HepG2 (cell line): ENCODE measurements at regions not wholly inside any gene's neighbourhood (a gene's known extent, or its start where the extent isn't known, plus 50 kb on each side); places are given as distances from the start of the nearest gene placed in this dataset.

Experiments
- ATAC-seq: fragments of 200-7000 bp; cut with Tn5 transposase; 3 replicates; pipeline ENCODE4 v1.9.1; 2020; ENCODE audit warnings: mild to moderate bottlenecking, moderate library complexity
- BruUV-seq: library from RNA; stranded (reverse); fragments of 400-500 nt; replicated peaks from 2 replicates; lab custom pipeline; 2021; lab: Mats Ljungman, UMichigan
- CTCF ChIA-PET: fragments of 300-600 bp; formaldehyde crosslinking; extraction: SDS; loops from one replicate; lab custom pipeline; 2021; ENCODE audit warnings: low total read pairs, inconsistent platforms, low intra/inter-chr PET ratio; lab: Yijun Ruan, JAX
- POLR2A ChIA-PET: fragments of 350-600 bp; sonication (Branson Sonifier 250); formaldehyde crosslinking; loops from one replicate; lab custom pipeline; 2020; ENCODE audit warnings: antibody characterized with exemption, inconsistent platforms; lab: Yijun Ruan, JAX
- DNase-seq: peaks from one replicate; pipeline ENCODE4 v3.0.0-alpha.2; 2015; ENCODE audit warnings: low spot score
- FAIRE-seq: peaks from 3 replicates; lab custom pipeline; 2011; peaks lifted over from hg19 to GRCh38; lab: Jason Lieb, UNC
- H2AFZ ChIP-seq: one replicate; pipeline ENCODE4 v1.6.1; 2011; ENCODE audit warnings: low read length, inconsistent platforms
- H3K27ac ChIP-seq: fragments of 300-600 bp; 3 replicates; pipeline ENCODE4 v1.8.0; 2011; ENCODE audit warnings: mixed run types, mild to moderate bottlenecking, mixed read lengths, low read length, inconsistent platforms; ENCODE audit not compliant: insufficient read depth; ENCODE audit errors: extremely low read length
- H3K27me3 ChIP-seq, 2 experiments: fragments of 200-600 bp in 1 of 2; 2 replicates in 1 of 2; 3 replicates in 1 of 2; pipeline versions ENCODE4 v1.6.0 to v1.8.0; 2011; ENCODE audit warnings: low read length in 2 of 2, mild to moderate bottlenecking in 2 of 2, moderate library complexity in 2 of 2, inconsistent platforms in 1 of 2; ENCODE audit not compliant: insufficient read depth in 2 of 2, control insufficient read depth in 1 of 2
- H3K36me3 ChIP-seq, 2 experiments: fragments of 200-600 bp in 1 of 2; replicated peaks in 1 of 2; 2 replicates in 1 of 2; 3 replicates in 1 of 2; pipeline versions ENCODE4 v1.5.1 to v1.8.0; 2011; ENCODE audit warnings: low read length in 2 of 2, inconsistent platforms in 1 of 2; ENCODE audit not compliant: insufficient read depth in 2 of 2, control insufficient read depth in 1 of 2
- H3K4me1 ChIP-seq: 2 replicates; pipeline ENCODE4 v1.5.1; 2012; ENCODE audit warnings: low read length, inconsistent platforms; ENCODE audit not compliant: insufficient read depth
- H3K4me2 ChIP-seq: 2 replicates; pipeline ENCODE4 v1.6.0; 2011; ENCODE audit warnings: low read depth, low read length, inconsistent platforms
- H3K4me3 ChIP-seq, 3 experiments: fragments of 200-600 bp in 1 of 3; sonication (generic), shearing (Covaris generic) in 1 of 3; replicated peaks in 1 of 3; 2 replicates each; pipeline ENCODE4 v1.5.1; 2011 to 2016; ENCODE audit warnings: low read length in 3 of 3, inconsistent platforms in 2 of 3, low read depth in 2 of 3, mild to moderate bottlenecking in 2 of 3, control low read depth in 1 of 3, mixed read lengths in 1 of 3; ENCODE audit not compliant: insufficient read depth in 1 of 3
- H3K79me2 ChIP-seq: one replicate; pipeline ENCODE4 v1.6.1; 2011; ENCODE audit warnings: low read length, inconsistent platforms; ENCODE audit not compliant: insufficient read depth
- H3K9ac ChIP-seq: 2 replicates; pipeline ENCODE4 v1.6.0; 2011; ENCODE audit warnings: mild to moderate bottlenecking, low read depth, low read length, inconsistent platforms; ENCODE audit not compliant: insufficient read depth
- H3K9me3 ChIP-seq: 2 replicates; pipeline ENCODE4 v1.5.1; 2012; ENCODE audit warnings: mild to moderate bottlenecking, low read length
- H4K20me1 ChIP-seq: 2 replicates; pipeline ENCODE4 v1.6.0; 2011; ENCODE audit warnings: inconsistent platforms, mild to moderate bottlenecking, low read length, moderate library complexity; ENCODE audit not compliant: insufficient read depth
- BRCA1 ChIP-seq: sonication (generic); formaldehyde crosslinking; IDR thresholded peaks from 2 replicates; pipeline ENCODE4 v1.4.0; 2020; ENCODE audit warnings: missing genetic modification reagents
- WGBS: methylation state at CpG from one replicate; pipeline ENCODE4 v1.1.6; 2017; ENCODE audit warnings: low lambda C conversion rate; 5-methylcytosine and 5-hydroxymethylcytosine counted together
- in situ Hi-C: cut with HindIII; loops from 2 replicates; pipeline ENCODE4 v1.10.0; 2017; ENCODE audit warnings: low pct_unique_long_range_greater_than_20kb; ENCODE audit not compliant: extremely low pct_ligation_motif_present
- intact Hi-C: fragments of 100-400 bp; cut with micrococcal nuclease; formaldehyde crosslinking; loops from one replicate; pipeline ENCODE4 v1.10.0; 2022; ENCODE audit not compliant: unreplicated experiment
- TF ChIP-seq, protein P1 (sequence below): sonication (generic); formaldehyde crosslinking; IDR thresholded peaks from 2 replicates; pipeline ENCODE4 v1.4.0; 2020; ENCODE audit warnings: mild to moderate bottlenecking, missing genetic modification reagents
- TF ChIP-seq, protein P2 (sequence below): sonication (generic); formaldehyde crosslinking; IDR thresholded peaks from 2 replicates; pipeline ENCODE4 v1.5.0; 2020; ENCODE audit warnings: missing genetic modification reagents

DNA sequence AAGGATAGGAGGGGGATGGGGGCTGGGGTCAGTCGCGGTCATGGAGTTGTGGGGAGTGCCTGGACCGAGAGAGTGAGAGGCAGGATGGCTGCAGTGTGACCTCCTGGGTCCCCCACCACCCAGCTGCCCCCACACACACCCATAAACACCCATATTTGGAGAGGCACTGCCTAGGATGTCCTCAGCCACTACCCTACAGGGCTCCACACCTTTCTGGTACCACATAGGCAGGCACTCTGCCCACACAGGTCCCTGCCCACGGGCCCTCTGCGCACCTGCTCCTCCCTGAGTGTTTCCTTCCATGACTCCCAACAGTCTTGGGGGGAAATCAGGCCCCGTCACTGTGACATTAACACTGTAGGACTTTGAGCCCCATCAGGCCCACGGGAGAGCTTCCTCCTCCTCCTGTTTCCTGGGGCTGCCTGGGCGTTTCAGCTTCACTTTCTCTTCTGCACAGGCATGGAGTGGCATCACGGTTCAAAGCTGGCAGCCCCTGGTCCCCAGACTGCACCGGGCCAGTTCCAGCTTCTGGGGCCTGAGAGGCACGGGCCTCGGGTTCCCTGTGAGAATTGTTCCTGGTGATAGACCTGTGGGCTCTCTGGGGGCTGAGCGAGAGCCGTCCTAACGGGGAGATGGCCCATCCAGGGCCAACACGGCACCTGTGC lies 207.0 kb upstream of the C14orf180 start (continued):
- TF ChIP-seq, protein P1, sequence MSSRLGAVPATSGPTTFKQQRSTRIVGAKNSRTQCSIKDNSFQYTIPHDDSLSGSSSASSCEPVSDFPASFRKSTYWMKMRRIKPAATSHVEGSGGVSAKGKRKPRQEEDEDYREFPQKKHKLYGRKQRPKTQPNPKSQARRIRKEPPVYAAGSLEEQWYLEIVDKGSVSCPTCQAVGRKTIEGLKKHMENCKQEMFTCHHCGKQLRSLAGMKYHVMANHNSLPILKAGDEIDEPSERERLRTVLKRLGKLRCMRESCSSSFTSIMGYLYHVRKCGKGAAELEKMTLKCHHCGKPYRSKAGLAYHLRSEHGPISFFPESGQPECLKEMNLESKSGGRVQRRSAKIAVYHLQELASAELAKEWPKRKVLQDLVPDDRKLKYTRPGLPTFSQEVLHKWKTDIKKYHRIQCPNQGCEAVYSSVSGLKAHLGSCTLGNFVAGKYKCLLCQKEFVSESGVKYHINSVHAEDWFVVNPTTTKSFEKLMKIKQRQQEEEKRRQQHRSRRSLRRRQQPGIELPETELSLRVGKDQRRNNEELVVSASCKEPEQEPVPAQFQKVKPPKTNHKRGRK = no peak

DNA sequence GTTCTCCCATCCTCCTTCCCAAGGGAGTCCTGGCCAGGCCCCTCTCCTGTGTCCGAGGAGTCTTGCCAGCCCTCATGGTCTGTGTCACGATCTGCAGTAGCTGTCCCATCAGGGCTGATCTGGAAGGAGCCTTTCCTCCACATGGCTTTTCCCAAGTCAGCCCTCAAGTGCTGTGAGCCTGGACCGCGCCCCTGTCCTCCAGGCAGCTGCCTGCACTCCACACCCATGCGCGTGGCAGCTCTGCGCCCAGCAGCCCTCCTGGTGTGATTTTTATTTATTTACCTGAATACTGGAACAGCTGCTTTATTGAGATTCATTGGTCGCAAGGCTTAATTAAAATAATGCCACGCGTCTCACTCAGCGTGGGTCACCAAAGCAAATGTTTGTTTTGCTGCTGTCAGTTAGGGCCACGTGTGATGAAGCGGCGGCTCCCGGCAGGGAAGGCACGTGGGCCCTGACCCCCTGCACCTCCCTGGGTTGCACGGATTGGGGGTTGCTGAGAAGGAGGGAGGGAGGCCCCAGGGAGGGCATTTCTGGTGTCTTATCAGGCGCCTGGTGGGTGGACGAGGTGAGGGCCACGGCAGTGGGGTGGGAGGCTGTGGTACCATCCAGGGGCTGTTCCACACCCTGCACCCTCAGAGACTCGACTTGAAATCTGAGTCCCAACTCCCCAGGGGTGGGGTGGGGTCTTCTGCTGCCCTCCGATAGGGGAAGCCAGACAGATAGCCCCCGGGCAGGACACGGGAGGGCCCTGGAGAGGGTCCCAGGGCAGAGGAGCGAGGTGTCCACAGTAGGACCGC lies 206.3 kb upstream of the C14orf180 start:
- H3K9ac ChIP-seq = no peak overlapping the region
- TF ChIP-seq, protein P2, sequence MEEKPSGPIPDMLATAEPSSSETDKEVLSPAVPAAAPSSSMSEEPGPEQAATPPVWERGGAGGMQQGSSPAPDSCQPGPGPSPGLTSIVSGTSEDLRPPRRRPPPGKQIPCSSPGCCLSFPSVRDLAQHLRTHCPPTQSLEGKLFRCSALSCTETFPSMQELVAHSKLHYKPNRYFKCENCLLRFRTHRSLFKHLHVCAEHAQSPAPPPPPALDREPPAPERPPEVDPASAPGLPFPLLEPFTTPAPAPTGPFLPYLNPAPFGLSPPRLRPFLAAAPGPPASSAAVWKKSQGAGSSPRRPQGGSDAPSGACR (CRISPR knock-in tag) = no peak
- TF ChIP-seq BRCA1 (CRISPR knock-in tag) = no peak
- no peaks in the 10 kb centered on the region for H4K20me1 ChIP-seq
- no peak overlapping the region for H2AFZ ChIP-seq
- in situ Hi-C loops = no loop called here
- H3K79me2 ChIP-seq = no peaks in the 10 kb centered on the region
- H3K4me2 ChIP-seq = no peak overlapping the region
- FAIRE-seq = no peak
- no peak for DNase-seq
- no peaks in the 10 kb centered on the region for H3K9me3 ChIP-seq
- BruUV-seq = no TSS peak
- ChIA-PET POLR2A (no interaction called here), CTCF (no interaction called here)
- no peak overlapping the region for H3K4me3 ChIP-seq
- no peaks in the 10 kb centered on the region for H3K36me3 ChIP-seq
- intact Hi-C loops = no loop called here
- WGBS = 14% methylated on average over 19 of the region's 26 CpGs
- H3K27me3 ChIP-seq = peaks cover 13 to 55% of the 10 kb centered on the region in 2 experiments
- H3K27ac ChIP-seq = no peak overlapping the region
- no peaks in the 10 kb centered on the region for H3K4me1 ChIP-seq
- no peak for ATAC-seq
